ENCODE measurements at regions not wholly inside any gene's neighbourhood (a gene's known extent, or its start where the extent isn't known, plus 50 kb on each side); places are given as distances from the start of the nearest gene placed in this dataset.

DNA sequence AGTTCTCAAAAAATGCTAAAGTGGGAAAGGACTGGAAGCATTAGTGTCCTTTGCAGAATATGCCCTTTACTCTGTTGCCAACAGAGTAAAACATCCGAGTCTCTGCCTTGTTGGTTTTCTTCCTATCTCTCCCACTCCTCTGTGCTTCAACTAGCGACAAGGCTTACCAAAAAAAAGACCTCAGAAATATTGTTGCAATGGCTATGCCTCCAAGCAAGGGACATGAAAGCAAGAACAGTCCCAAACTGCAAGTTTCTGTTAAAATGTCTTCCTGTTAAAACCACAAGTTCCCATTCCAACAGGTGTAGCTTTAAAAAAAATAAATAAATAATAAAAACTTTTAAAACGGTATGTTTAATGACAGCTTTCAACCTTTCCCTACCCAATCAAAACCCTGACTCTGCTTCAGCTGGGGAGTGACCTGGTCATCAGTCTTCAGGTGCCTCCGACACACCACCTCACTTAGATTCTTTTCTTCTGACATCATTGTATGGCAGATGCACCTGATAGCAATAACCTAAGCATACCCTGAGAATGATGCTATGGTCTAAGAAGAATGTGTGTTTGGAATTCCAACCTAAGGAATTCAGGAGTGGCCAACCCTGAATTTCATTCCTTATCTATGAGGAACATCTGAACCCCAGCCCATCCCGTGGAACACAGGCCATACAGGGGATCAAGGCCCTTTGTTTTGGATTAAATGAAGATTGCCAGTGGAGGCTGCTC is 81.0 kb downstream of the RPS29 start:
- no peak overlapping the region for H2AFZ ChIP-seq (ENCODE audit: low read length)
- no peak overlapping the region for H2BK120ac ChIP-seq (ENCODE audit: low read depth, low read length, poor library complexity, severe bottlenecking)

More for the DNA sequence above, 81.0 kb downstream of the RPS29 start:
- H2BK20ac ChIP-seq (ENCODE audit: low read depth, low read length, poor library complexity, severe bottlenecking): no peak overlapping the region
- H4K20me1 ChIP-seq (ENCODE audit: control insufficient read depth, insufficient read depth, insufficient read length): no peaks in the 10 kb centered on the region
- H2BK5ac ChIP-seq (ENCODE audit: insufficient read length, low read length): no peak overlapping the region
- H2BK12ac ChIP-seq (ENCODE audit: insufficient read length, low read depth, low read length): no peak overlapping the region
- H3K4me2 ChIP-seq (ENCODE audit: insufficient read depth, insufficient read length, low read length): no peak overlapping the region
- no peaks in the 10 kb centered on the region for H3K23me2 ChIP-seq (ENCODE audit: insufficient read length, low read depth, low read length, poor library complexity, severe bottlenecking)
- peaks cover 2% of the 10 kb centered on the region; the same call in 1 of the 2 replicates for H3K27me3 Mint-ChIP-seq (ENCODE audit: low read depth)
- no peak overlapping the region for H2AK5ac ChIP-seq (ENCODE audit: insufficient read length, low read length)
- H3K27ac ChIP-seq (ENCODE audit: insufficient read length, low read depth, low read length): no peak overlapping the region
- peaks cover 3% of the 10 kb centered on the region; the same call in 1 of the 2 replicates for H3K4me1 ChIP-seq (ENCODE audit: insufficient read depth, low read length)
- no peak overlapping the region for H3K27ac Mint-ChIP-seq
- no peak overlapping the region for H2BK15ac ChIP-seq (ENCODE audit: low read depth, low read length)
- no CpG with 5 or more reads among the region's 5 CpGs for WGBS (ENCODE audit: extremely low coverage, insufficient read length, low lambda C conversion rate)
- no peak overlapping the region for H3K23ac ChIP-seq (ENCODE audit: insufficient read length, low read depth, low read length)
- no peak overlapping the region for H4K91ac ChIP-seq (ENCODE audit: insufficient read length, low read depth, low read length)
- no peak for DNase-seq
- no peak overlapping the region for H4K8ac ChIP-seq (replicated peaks; ENCODE audit: insufficient read length, low read depth, low read length)
- no peak overlapping the region for H3K56ac ChIP-seq (ENCODE audit: insufficient read length, low read depth, low read length)
- no peak overlapping the region for H3K4me3 Mint-ChIP-seq
- TF ChIP-seq, protein P1, sequence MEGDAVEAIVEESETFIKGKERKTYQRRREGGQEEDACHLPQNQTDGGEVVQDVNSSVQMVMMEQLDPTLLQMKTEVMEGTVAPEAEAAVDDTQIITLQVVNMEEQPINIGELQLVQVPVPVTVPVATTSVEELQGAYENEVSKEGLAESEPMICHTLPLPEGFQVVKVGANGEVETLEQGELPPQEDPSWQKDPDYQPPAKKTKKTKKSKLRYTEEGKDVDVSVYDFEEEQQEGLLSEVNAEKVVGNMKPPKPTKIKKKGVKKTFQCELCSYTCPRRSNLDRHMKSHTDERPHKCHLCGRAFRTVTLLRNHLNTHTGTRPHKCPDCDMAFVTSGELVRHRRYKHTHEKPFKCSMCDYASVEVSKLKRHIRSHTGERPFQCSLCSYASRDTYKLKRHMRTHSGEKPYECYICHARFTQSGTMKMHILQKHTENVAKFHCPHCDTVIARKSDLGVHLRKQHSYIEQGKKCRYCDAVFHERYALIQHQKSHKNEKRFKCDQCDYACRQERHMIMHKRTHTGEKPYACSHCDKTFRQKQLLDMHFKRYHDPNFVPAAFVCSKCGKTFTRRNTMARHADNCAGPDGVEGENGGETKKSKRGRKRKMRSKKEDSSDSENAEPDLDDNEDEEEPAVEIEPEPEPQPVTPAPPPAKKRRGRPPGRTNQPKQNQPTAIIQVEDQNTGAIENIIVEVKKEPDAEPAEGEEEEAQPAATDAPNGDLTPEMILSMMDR (conservative IDR thresholded peaks at IDR 0.05): no peak
- peaks cover 28 to 32% of the 10 kb centered on the region in 2 experiments for H3K4me1 Mint-ChIP-seq
- H3K79me1 ChIP-seq (ENCODE audit: insufficient read depth, low read depth, low read length, poor library complexity, severe bottlenecking): no peaks in the 10 kb centered on the region
- H3K4ac ChIP-seq (ENCODE audit: low read depth, low read length): no peak overlapping the region
- no peaks in the 10 kb centered on the region for H3K9me3 ChIP-seq (ENCODE audit: control insufficient read depth, low read depth, low read length)
- no peak overlapping the region for H3T11ph ChIP-seq (ENCODE audit: low read length)
- no peaks in the 10 kb centered on the region for H3K27me3 ChIP-seq (ENCODE audit: insufficient read depth, low read length)
- no peak overlapping the region for H3K18ac ChIP-seq (ENCODE audit: insufficient read length, low read depth, low read length)
- peaks cover 4 to 10% of the 10 kb centered on the region in 2 experiments; a peak in 4 of 5 replicates for H3K9me3 Mint-ChIP-seq
- no peak overlapping the region for H4K5ac ChIP-seq (ENCODE audit: insufficient read length, low read depth, low read length)
- H3K9ac ChIP-seq (ENCODE audit: extremely low read depth, insufficient read length, low read length): no peak overlapping the region
- no peaks in the 10 kb centered on the region for H3K79me2 ChIP-seq (ENCODE audit: insufficient read depth, low read length)
- H3K36me3 Mint-ChIP-seq (ENCODE audit: insufficient read depth in 1 of 3, low read depth in 3 of 3): peaks cover 0 to 4% (median 0%) of the 10 kb centered on the region in 3 experiments; a peak in 2 of 7 replicates
- no peak overlapping the region for H3K14ac ChIP-seq (ENCODE audit: insufficient read depth, low read length)

Measured in H9 (cell line).